Thyroid gland (tissue), 4 donors: ENCODE measurements at regions not wholly inside any gene's neighbourhood (a gene's known extent, or its start where the extent isn't known, plus 50 kb on each side); places are given as distances from the start of the nearest gene placed in this dataset.

Experiments
- CTCF ChIP-seq, 6 experiments: fragments of 200-600 bp in 3 of 6; fragments of 450-650 bp in 3 of 6; sonication (generic) in 3 of 6; IDR thresholded peaks; one replicate each; pipeline ENCODE4 v1.5.1; 2016 to 2019; ENCODE audit warnings: antibody characterized with exemption in 6 of 6, mild to moderate bottlenecking in 2 of 6, inconsistent platforms in 1 of 6, moderate library complexity in 1 of 6
- POLR2A ChIP-seq, 2 donors: fragments of 450-650 bp; IDR thresholded peaks; one replicate each; pipeline ENCODE4 v1.6.1; 2017; ENCODE audit warnings: antibody characterized with exemption in 2 of 2, mild to moderate bottlenecking in 2 of 2, moderate library complexity in 1 of 2

- no peak for TF ChIP-seq CTCF (IDR thresholded peaks at IDR 0.05)
- TF ChIP-seq POLR2A (IDR thresholded peaks at IDR 0.05): no peak
These were observed 182.5 kb downstream of the EDN1 start for GRCh38 chr6:12472601-12473038.
